Activated CD4-positive, alpha-beta T cell treated with anti-CD3 and anti-CD28 coated beads, Interleukin-2, Interleukin-4, amounts not matched to agents 100 ng/mL and 50 ng/mL, durations not matched to agents 16 hours and 8 hours (primary cell): ENCODE measurements at regions not wholly inside any gene's neighbourhood (a gene's known extent, or its start where the extent isn't known, plus 50 kb on each side); places are given as distances from the start of the nearest gene placed in this dataset.

Experiments
- DNase-seq: peaks from one replicate; pipeline ENCODE4 v3.0.0-alpha.2; 2020; ENCODE audit warnings: low spot score

DNA sequence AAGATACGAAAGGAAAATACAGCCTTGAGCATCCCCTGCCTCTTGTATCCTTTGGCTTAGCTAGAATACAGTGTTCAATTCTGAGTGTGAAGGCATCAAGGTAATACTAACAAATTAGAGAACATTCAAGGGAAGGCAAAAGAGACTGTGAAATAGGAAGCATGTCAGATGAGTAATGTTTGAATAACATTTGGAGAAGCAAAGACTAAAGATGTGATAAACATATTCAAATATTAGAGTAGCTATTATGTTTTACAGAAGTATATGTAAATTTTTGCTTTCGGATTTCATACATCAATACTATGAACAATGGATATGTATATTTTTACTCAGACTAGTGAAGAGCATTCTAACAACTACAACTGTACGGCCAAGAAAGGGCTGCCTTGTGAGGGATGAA is 161.7 kb upstream of the FN1 start:
- DNase-seq, result no peak

DNA sequence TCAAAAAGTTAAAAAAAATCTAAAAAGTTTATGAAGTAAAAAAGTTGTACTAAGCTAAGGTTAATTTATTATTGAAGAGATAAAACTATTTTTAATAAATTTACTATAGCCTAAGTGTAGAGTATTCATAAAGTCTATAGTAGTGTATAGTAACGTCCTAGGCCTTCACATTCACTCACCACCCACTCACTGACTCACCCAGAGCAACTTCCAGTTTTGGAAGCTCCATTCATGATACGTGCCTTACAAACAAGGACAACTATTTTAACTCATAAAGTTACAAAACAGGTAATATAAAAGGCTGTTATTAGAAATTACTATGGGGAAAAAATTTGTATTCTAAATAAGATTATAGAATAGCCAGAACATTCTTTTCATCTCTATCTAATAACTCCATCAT is 158.9 kb upstream of the FN1 start:
- no peak for DNase-seq

DNA sequence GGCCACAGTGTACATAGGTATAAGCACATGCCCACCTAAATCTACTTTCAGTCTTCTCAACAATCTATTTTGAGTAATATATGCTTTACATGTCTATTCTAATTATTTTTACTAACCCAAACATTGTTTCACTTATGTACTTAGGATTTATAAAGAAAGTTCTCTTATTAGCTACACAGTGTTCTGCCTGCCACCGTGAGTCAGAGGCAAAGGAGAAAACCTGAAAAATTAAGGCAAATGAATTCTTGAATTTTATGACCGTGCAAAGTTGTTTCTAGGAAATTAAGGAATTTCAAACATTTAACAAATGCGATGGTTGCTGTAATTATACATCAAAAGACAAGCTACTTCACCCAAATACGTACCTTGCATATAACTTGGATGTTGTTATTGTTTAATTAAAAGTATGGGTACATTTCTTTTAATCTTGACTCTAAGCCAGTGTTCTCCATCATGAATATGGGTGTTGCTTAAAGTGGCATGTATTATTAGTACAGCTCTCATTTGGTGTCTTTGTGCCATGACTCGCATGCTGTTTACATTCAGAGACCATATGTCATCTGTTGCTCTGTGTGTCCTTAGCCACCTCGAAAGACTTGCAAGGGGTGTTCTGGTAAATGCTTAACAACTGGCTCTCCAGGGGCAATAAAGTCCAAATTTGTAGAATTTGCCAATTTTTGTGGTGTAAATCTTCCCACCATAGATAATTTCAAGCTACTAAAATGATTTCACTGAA is 154.3 kb upstream of the FN1 start:
- DNase-seq, result no peak

DNA sequence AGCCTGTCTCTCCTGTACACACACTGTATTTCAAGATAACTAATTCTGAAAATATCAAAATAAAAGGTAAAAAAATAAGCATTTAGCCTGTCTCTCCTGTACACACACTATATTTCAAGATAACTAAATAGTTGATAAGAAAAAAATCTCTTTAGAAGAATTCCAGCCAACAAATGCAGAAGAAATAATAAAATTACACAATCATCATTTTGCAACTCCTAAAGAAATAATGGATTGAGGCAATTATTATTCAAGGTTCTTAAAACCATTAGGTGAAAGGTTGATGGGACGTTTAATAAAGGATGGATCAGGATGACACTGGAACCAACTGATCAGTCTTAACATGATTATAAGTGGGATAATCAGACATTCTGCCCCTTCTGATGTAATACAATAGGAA is 148.0 kb upstream of the FN1 start:
- DNase-seq, result no peak

DNA sequence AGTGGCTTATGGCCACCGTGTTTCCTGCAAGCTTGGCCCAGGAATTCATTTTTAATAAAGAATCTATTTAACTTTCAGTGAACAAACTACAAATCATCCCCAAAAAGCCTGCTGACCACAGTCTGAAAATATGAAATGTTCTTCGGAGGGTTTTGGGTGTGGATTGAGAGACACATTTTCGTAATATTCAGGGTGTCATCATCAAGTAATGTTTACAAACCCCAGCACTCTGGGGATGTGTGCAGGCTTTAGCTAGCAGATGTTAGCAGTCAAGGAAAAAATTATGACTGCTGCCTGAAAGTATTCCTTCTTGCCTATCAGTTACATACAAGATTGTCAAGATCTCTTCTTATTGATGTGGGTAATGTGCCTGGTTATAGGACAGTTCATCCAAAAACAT is 143.9 kb upstream of the FN1 start:
- DNase-seq, result no peak

DNA sequence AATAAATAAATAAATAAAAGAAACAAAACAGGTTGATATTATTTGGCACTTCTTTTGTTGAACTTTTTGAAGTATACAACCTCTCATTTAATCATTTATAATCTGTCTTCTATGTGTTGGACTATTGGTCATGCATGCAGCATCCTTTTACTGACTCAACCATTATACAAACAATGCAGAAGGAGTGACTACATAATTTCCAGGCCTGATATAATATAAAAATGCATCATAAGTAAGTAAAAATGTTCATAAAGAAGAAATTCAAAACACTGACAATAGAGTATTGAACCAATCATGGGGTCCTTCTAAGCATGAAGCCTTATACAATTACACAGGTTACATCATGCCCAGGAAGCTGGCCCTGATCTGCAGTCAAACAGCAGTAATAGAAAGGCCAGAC is 141.5 kb upstream of the FN1 start:
- no peak for DNase-seq

DNA sequence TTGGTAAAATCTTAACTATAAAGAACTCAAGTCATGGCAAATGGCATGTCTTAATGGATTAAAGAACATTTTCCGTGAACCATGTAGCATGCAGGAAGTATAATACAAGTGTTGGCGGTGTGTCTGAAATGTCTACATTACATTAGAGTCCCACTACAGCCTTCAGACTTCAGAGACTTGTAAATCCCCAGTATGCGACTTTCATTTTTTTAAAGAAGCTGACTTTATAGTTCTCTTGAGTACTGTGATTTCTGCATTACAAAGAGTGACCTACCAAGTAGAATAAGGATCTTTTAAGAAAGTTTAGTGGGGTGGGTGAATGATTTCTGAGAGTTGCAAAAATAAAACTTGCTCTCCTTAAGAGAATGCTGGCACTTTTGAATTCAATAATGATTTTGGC is 140.7 kb upstream of the FN1 start:
- no peak for DNase-seq

DNA sequence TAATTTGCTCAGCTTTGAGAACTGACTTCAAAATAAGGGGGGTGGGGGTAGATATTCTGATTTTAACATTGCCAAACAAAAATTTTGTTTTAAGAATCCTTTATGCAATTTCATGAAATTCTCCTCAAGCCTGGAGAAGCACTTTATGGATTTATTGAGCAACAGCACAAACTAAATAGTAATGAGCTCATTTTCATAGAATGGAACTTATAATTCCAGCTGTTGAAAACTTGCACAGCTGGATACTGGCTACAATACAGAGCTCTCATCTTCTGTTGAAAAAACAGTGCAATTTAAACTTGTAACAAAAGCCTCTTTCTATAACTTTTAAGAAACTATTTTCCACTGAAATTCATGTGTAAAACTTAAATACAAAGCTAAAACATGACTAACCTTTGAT is 137.6 kb upstream of the FN1 start:
- no peak for DNase-seq

DNA sequence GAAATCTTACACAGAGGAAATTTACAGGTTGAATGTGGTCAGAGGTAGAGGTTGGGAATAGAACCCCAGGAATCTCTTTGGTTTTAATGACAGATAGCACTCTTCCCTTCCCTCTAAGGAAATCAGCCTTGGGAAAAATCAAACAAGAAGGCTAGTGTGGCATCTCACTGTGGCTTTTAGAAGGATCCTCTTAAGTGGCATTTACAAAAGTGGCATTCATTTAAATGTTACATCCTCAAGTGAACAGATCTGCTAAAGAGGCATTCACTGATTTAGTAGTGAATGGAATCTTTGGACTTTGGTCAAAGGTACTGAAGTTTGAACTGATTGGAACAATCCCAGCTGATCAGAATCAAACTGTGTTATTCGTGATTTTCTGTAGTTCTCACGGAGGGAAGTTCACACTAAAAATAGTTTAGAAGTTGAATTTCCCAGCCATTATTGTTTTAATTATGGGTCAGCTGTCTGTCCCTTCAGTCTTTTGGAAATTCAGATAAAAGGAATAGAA is 136.5 kb upstream of the FN1 start:
- no peak for DNase-seq

DNA sequence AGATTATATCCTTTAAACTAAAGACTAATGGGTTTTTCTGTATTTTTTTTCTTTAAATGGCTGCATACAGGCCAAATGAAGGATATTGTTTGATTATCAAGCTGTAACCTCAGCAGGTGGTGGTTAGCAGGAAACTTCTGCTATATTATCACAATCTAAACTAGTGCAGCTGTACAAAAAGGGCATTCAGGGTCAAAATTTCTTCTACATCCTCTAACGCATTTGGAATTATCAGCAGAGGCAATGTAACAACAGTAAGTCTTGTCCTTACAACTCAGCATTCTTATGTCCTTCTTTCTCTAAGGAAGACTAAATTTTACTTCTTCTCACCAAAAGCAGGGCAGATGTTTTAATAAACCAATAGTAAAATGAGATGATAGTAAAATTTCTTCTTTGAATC is 135.8 kb upstream of the FN1 start:
- DNase-seq, result no peak

DNA sequence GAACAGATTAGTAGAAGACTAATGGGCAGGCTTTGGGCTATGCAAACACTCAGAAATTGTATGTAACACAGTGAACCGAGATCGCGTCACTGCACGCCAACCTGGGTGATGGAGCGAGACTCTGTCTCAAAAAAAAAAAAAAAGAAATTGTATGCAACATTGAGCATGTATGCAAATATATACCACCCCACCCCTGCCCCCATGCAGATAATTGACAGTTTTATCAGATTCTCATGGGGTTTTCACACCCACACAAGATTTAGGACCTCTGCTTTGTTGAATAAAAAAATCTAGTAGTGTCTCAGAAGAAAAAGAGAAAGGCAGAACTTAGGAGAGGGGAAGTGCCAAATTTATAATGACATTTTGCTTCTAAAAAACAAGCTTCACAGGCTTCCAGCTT is 131.6 kb upstream of the FN1 start:
- no peak for DNase-seq

DNA sequence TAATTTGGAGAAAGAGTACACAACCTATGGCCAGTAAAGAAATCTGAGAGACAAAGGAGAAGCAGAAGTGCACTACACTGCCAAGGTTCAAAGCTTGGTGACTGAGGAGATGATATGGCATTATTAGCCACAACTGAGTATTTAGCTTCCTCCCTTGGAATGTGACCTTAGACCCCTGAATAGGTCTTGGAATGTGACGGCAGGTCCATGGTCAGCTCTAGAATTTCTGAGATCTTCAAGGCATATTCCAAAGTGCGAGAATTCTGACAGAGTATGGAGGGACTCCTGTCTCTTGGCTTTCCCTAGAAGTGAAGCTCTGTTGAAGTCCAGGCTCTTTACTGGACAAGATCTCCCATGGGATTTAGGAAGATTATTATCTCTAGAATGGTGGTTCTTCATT is 130.0 kb upstream of the FN1 start:
- DNase-seq, result no peak

DNA sequence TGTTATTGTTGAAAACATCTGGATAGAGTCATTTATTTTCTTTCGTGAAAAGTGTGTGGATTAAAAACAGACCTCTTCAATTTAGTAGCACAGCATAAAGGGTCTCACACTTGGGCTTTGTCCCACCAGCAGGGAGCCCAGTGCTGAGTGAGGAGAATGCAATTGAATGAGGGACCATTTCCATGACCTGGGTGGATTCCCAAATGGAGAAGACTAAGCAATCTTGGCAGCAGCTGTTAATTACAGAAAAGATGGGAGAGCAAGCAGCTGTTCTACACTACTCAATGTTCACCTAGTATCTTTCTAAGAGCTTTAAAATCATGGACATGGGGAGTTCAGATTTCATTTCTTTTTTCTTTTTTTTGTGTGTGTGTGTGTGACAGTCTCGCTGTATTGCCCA is 121.8 kb upstream of the FN1 start:
- DNase-seq, result no peak

DNA sequence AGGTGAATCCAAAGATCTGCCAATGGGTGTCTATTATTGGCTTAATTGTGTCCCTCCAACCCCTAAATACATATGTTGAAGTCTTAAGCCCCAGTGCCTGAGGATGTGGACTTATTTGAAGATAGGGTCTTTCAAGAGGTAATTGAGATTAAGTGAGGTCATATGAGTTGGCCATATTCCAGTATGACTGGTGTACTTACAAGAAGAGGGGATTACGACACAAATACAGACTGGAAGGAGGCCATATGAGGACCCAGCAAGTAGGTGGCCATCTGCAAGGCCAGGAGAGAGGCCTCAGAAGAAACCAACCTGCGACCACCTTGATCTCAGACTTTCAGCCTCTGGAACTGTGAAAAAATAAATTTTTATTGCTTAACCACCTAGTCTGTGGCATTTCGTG is 121.1 kb upstream of the FN1 start:
- DNase-seq, result no peak

DNA sequence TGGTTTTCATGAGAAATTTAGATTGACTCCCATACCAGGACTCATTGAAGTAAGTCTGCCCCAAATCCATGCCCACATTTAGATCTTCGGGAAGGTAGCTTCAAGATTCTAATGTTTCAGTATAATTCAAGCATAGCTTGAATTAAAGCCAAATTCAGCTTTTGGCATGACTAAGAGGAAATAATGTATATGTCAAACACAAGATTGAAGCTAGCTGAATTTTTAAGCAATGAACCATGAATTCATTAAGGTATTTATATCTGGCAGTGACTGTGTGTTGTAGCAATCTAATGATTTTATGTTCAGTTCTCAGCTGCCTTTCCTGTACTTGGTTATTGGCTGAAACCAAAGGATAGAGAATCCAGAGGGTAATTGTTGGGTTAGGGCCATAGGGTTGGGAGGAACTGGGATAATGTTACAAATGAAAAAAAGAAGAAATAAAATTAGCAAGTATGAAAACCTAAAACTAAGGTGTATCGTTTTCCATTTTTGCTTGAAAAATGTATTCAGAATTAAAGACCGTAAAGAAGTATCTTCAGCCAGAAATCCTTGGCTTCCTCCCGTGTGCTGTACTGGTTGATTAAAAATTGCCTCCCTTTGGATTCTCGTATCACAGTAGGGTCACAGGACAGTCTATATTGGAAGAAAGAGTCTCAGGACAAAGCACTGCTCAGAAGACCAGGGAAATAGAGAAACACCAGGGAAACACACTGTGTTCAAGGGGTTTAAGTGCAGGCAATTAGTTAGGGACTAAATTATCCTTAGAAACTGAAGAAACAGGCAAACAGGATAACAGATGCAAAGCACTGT is 119.0 kb upstream of the FN1 start:
- no peak for DNase-seq

DNA sequence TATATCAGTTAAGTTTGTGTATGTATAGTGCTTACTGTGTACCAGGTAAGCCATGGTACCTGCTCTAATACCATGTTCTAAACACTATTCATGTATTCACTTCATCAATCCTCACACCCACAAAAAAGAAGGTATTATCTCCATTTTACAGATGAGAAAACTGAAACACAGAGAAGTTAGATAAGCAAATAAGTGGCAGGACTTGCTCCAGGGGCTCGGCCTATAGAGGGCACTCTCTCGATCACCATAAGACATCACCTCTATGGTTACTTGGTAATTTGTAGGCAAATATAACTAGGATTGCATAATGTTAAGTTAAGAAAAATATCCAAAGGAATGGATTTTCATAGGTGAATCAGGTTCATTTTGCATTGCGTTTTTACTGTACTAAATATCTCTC is 118.1 kb upstream of the FN1 start:
- DNase-seq, result no peak

DNA sequence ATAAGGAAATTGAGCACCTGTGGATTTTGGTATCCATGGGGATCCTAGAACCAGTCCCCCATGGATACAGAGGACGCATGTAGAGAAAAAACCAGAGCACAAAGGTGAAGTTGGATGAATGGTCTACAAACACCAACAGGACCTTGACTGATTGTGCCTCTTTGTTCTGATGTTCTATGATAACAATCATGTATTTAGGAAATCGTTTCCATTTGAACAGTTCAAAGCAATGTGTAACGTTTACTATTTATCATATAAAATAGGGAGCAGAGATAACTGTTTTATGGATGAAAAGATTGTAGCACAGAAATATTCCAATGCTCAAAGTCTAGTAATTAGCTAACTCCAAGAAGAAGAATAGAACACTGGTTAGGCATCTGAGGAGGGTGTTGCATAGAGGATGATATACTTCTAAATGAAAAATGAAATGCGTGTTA is 116.3 kb upstream of the FN1 start:
- no peak for DNase-seq

DNA sequence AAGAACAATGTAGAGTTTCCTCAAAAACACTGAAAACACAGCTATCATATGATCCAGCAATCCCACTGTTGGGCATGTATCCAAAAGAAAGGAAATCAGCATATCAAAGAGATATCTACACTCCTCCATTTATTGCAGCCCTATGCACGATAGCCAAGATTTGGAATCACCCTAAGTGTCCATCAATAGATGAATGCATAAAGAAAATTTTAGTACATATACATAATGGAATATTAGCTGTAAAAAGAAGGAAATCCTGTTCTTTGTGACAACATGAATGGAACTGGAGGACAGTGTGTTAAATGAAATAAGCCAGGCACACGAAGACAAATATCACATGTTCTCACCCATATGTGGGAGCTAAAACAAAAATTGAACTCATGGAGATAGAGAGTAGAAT is 114.5 kb upstream of the FN1 start:
- no peak for DNase-seq

DNA sequence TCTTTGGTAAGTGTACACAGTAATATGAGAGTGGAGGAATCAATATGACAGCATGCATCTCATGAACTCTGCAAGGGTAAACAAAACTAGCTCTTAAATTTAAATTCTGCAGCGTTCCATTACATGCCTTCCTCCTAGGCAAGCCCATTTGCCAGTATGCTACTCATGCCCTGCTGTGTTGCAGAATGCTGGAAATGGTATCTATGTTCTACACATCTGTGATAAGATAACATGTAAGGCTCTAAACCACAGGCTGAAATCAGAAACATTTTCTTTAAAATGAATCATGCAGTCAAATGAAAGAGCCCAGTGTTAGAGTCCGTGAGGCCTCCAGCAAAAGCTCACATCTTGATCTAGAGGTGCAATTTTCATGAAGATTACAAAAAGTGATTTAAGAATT is 112.8 kb upstream of the FN1 start:
- no peak for DNase-seq

DNA sequence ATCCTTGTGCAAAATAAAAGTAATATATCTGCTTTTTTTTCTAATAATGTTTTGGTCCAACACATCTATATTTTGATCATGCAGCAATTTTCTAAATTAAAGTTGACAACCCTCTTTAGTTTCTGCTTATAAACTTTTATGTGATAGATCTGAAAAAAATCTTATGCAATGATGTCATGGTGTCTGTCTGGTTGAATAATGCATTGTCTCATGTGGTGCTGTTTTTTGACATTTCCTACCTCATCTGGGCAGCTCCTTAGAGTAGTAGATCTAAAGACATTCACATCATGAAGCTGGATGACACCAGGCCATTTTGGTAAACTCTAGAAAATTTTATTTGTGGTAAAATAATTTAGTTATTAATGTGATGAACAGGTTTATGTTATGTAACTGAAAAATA is 106.8 kb upstream of the FN1 start:
- DNase-seq, result no peak

DNA sequence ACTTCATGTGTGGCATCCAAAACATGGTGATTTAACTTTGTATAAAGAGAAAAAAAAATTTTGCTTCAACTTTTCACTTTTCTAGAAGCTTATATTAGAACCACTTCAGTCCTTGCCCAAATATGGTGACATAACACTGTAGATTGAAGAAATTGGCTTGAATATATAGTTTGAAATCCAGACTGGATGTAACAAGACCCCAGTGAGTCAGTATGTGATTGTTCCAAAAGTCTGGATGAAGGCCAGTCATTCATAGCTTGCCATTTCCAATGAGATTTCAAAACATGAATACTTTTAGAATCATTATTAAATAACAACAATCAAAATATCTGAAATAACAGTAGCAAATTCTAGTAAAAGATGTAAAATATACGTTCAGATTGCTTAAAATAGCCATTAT is 104.8 kb upstream of the FN1 start:
- DNase-seq, result no peak

DNA sequence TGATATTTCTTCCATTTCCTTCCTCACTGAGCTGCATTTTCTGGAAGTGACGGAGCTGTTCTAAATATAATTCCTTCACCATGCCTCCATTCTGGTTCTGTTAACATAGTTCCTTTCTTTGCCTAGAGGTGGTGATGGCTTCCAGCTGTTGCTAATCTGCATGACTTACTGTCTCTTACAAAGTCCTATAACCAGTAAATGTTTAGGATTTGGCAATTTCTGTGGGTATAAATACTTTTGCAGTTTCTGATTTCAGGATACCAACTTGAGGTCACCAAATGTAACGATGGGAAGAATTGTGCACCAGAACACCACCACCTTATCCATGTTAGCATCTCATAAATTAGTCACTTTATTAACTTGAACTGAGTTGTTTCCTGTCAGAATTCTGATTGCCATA is 101.7 kb upstream of the FN1 start:
- no peak for DNase-seq

DNA sequence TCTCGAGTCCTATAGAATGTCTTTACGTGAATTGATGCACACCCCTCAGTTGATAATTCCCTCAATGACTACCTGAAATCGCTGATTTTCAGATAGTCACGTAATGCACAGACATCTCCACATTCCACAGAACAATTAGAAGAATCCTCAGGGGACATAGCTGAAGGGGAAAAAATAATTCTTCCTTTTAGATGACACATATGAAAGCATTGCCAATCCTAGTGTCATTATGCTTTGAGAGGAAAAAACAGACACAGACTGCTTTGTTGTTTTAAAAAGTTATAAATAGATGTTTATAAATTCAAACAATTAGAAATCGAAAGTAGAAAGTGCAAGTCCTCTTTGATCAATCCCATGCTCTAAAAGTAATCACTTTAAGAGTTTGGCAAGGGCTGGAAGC is 100.6 kb upstream of the FN1 start:
- DNase-seq, result no peak

DNA sequence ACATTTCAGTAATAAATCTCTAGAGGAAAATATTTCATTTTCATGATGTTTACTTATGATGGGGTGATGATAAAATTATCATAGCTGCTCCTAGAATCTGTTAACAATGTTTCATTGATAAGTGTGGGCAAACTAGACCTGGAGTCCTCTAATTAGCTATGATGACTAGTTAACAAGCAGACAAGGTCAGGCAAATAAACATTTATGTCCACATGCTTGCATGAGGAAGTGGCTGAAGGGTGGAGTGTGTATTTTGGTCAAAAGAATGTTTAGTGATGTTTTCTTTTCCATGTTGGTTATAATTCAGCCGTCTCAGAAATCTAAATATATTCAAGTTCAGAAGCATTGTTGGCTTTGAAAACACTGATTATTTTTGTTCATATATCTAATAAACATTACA is 99.9 kb upstream of the FN1 start:
- no peak for DNase-seq
